ENCODE measurements at regions not wholly inside any gene's neighbourhood (a gene's known extent, or its start where the extent isn't known, plus 50 kb on each side); places are given as distances from the start of the nearest gene placed in this dataset.

DNA sequence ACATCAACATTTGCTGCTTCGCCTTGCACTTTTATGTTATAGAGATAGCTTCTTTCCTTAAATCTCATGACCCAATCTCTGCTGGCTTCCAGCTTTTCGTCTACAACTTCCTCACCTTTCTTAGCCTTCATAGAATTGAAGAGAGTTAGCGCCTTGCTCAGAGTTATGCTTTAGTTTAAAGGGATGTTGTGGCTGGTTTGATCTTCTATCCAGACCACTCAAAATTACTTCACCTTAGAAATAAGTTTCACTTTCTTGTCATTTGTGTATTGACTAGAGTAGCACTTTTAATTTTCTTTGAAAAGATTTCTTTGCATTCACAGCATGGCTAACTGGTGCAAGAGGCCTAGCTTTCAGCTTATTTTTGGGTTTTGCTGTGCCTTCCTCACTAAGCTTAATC is 414.2 kb downstream of the ZNF608 start:
- Histone ChIP-seq H3K9me2 (no peaks in the 10 kb centered on the region), H3F3A (replicated peaks; ENCODE audit: insufficient read depth) (no peaks in the 10 kb centered on the region), H4K20me1 (ENCODE audit: insufficient read depth) (no peaks in the 10 kb centered on the region), H3K9ac (no peak overlapping the region), H3K9me3 (no peaks in the 10 kb centered on the region), H3K27ac (ENCODE audit: low read depth in 2 of 2, low read length in 1 of 2) (no peak overlapping the region), H3K4me3 (ENCODE audit: low read depth in 2 of 2, low read length in 1 of 2) (no peak overlapping the region), H3K27me3 (ENCODE audit: insufficient read depth) (no peaks in the 10 kb centered on the region), H3K36me3 (replicated peaks in 1 of 2; ENCODE audit: control insufficient read depth in 1 of 2, insufficient read depth in 2 of 2, low read length in 1 of 2) (no peaks in the 10 kb centered on the region), H3K4me1 (ENCODE audit: control insufficient read depth in 1 of 2, insufficient read depth in 2 of 2, low read depth in 1 of 2, low read length in 1 of 2) (no peaks in the 10 kb centered on the region), H3K4me2 (no peak overlapping the region), H3K79me2 (ENCODE audit: insufficient read depth) (no peaks in the 10 kb centered on the region), H2AFZ (ENCODE audit: low read depth) (no peak overlapping the region)
- ChIA-PET POLR2A (no interaction called here), CTCF (no interaction called here)
- TF ChIP-seq FOXJ3 (CRISPR knock-in tag; IDR thresholded peaks at IDR 0.05) (no peak), MEF2A (IDR thresholded peaks at IDR 0.05; ENCODE audit: borderline replicate concordance, low read depth) (no peak), TEAD4 (IDR thresholded peaks at IDR 0.05; ENCODE audit: borderline replicate concordance, insufficient read depth) (no peak), SMC3 (IDR thresholded peaks at IDR 0.05; ENCODE audit: low read depth, low read length) (no peak), CHD2 (IDR thresholded peaks at IDR 0.05; ENCODE audit: low read length, partially characterized antibody) (no peak), NRF1 (IDR thresholded peaks at IDR 0.05; ENCODE audit: low read depth, low read length) (no peak), EZH2phosphoT487 (IDR thresholded peaks at IDR 0.05; ENCODE audit: borderline replicate concordance, low read depth) (no peak), FOSL2 (IDR thresholded peaks at IDR 0.05; ENCODE audit: borderline replicate concordance, low read depth) (no peak), EP300 (IDR thresholded peaks at IDR 0.05; ENCODE audit: borderline replicate concordance in 1 of 2, low read depth in 1 of 2, low read length in 1 of 2) (no peak), POLR2AphosphoS5 (IDR thresholded peaks at IDR 0.05; ENCODE audit: low read depth, low read length) (no peak), RXRA (IDR thresholded peaks at IDR 0.05; ENCODE audit: borderline replicate concordance, low read depth) (no peak), TAF1 (IDR thresholded peaks at IDR 0.05; ENCODE audit: borderline replicate concordance, low read depth, low read length) (no peak), MXI1 (IDR thresholded peaks at IDR 0.05; ENCODE audit: low read depth, low read length) (no peak), RCOR1 (IDR thresholded peaks at IDR 0.05; ENCODE audit: low read length) (no peak), SIN3A (IDR thresholded peaks at IDR 0.05; ENCODE audit: borderline replicate concordance, low read depth, low read length) (no peak)
- TF ChIP-seq, protein P1, sequence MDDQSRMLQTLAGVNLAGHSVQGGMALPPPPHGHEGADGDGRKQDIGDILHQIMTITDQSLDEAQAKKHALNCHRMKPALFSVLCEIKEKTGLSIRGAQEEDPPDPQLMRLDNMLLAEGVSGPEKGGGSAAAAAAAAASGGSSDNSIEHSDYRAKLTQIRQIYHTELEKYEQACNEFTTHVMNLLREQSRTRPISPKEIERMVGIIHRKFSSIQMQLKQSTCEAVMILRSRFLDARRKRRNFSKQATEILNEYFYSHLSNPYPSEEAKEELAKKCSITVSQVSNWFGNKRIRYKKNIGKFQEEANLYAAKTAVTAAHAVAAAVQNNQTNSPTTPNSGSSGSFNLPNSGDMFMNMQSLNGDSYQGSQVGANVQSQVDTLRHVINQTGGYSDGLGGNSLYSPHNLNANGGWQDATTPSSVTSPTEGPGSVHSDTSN (IDR thresholded peaks at IDR 0.05): no peak
- no peak for DNase-seq
- WGBS (ENCODE audit: low lambda C conversion rate): 64% methylated on average over 3 of the region's 3 CpGs

DNA sequence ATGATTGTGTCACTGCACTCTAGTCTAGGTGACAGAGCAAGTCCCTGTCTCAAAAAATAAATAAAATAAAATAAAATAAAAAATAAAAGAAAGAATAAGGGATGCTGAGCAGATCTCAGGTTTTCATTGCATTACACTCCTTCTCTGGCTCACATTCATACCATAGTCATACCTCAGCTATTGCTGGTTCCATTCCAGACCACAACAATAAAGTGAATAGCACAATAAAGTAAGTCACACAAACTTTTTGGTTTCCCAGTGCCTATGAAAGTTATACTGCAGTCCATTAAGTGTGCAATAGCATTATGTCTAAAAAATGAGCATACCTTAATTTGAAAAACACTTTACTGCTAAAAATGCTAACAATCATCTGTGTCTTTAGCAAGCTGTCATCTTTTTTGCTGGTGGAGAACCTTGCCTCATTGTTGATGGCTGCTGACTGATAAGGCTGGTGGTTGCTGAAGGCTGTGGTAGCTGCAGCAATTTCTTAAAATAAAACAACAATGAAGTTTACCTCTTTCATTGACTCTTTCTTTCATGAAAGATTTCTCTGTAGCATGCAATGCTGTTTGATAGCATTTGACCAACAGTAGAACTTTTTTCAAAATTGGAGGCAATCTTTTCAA is 415.7 kb downstream of the ZNF608 start:
- Histone ChIP-seq H3F3A (replicated peaks; ENCODE audit: insufficient read depth) (no peaks in the 10 kb centered on the region), H3K9me2 (no peaks in the 10 kb centered on the region), H3K36me3 (replicated peaks in 1 of 2; ENCODE audit: control insufficient read depth in 1 of 2, insufficient read depth in 2 of 2, low read length in 1 of 2) (no peaks in the 10 kb centered on the region), H4K20me1 (ENCODE audit: insufficient read depth) (no peaks in the 10 kb centered on the region), H3K27ac (ENCODE audit: low read depth in 2 of 2, low read length in 1 of 2) (no peak overlapping the region), H3K79me2 (ENCODE audit: insufficient read depth) (no peaks in the 10 kb centered on the region), H2AFZ (ENCODE audit: low read depth) (no peak overlapping the region), H3K4me1 (ENCODE audit: control insufficient read depth in 1 of 2, insufficient read depth in 2 of 2, low read depth in 1 of 2, low read length in 1 of 2) (no peaks in the 10 kb centered on the region), H3K4me2 (no peak overlapping the region), H3K9me3 (no peaks in the 10 kb centered on the region), H3K4me3 (ENCODE audit: low read depth in 2 of 2, low read length in 1 of 2) (no peak overlapping the region), H3K27me3 (ENCODE audit: insufficient read depth) (no peaks in the 10 kb centered on the region), H3K9ac (no peak overlapping the region)
- POLR2A ChIA-PET: interaction anchor here (0.6 kb wide), 1 partner anchor 657 kb away, joined by 3 read pairs; no protein-coding TSS in a partner anchor
- no peak for DNase-seq
- TF ChIP-seq FOXM1 (IDR thresholded peaks at IDR 0.05; ENCODE audit: low read depth) (no peak), TAF1 (IDR thresholded peaks at IDR 0.05; ENCODE audit: borderline replicate concordance, low read depth, low read length) (no peak), TEAD4 (IDR thresholded peaks at IDR 0.05; ENCODE audit: borderline replicate concordance, insufficient read depth) (no peak), RAD21 (IDR thresholded peaks at IDR 0.05; ENCODE audit: low read length) (no peak), CHD2 (IDR thresholded peaks at IDR 0.05; ENCODE audit: low read length, partially characterized antibody) (no peak), RXRA (IDR thresholded peaks at IDR 0.05; ENCODE audit: borderline replicate concordance, low read depth) (no peak), MXI1 (IDR thresholded peaks at IDR 0.05; ENCODE audit: low read depth, low read length) (no peak), POLR2AphosphoS5 (IDR thresholded peaks at IDR 0.05; ENCODE audit: low read depth, low read length) (no peak), ELF1 (IDR thresholded peaks at IDR 0.05) (no peak)
- TF ChIP-seq, protein P2, sequence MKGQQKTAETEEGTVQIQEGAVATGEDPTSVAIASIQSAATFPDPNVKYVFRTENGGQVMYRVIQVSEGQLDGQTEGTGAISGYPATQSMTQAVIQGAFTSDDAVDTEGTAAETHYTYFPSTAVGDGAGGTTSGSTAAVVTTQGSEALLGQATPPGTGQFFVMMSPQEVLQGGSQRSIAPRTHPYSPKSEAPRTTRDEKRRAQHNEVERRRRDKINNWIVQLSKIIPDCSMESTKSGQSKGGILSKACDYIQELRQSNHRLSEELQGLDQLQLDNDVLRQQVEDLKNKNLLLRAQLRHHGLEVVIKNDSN (IDR thresholded peaks at IDR 0.05; ENCODE audit: borderline replicate concordance, low read depth): no peak
- TF ChIP-seq, protein P3, sequence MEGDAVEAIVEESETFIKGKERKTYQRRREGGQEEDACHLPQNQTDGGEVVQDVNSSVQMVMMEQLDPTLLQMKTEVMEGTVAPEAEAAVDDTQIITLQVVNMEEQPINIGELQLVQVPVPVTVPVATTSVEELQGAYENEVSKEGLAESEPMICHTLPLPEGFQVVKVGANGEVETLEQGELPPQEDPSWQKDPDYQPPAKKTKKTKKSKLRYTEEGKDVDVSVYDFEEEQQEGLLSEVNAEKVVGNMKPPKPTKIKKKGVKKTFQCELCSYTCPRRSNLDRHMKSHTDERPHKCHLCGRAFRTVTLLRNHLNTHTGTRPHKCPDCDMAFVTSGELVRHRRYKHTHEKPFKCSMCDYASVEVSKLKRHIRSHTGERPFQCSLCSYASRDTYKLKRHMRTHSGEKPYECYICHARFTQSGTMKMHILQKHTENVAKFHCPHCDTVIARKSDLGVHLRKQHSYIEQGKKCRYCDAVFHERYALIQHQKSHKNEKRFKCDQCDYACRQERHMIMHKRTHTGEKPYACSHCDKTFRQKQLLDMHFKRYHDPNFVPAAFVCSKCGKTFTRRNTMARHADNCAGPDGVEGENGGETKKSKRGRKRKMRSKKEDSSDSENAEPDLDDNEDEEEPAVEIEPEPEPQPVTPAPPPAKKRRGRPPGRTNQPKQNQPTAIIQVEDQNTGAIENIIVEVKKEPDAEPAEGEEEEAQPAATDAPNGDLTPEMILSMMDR (IDR thresholded peaks at IDR 0.05): no peak
- TF ChIP-seq, protein P4, sequence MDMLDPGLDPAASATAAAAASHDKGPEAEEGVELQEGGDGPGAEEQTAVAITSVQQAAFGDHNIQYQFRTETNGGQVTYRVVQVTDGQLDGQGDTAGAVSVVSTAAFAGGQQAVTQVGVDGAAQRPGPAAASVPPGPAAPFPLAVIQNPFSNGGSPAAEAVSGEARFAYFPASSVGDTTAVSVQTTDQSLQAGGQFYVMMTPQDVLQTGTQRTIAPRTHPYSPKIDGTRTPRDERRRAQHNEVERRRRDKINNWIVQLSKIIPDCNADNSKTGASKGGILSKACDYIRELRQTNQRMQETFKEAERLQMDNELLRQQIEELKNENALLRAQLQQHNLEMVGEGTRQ (IDR thresholded peaks at IDR 0.05; ENCODE audit: borderline replicate concordance, low read depth, low read length): no peak
- CTCF ChIA-PET: no interaction called here

Data from SK-N-SH (cell line).